ENCODE measurements at regions not wholly inside any gene's neighbourhood (a gene's known extent, or its start where the extent isn't known, plus 50 kb on each side); places are given as distances from the start of the nearest gene placed in this dataset.
"Not testable (repeated sequence)": the region's sequence is repeated elsewhere in the genome, so short reads cannot be mapped to it uniquely, and the experiment has no call there.

- Histone ChIP-seq H2BK15ac (ENCODE audit: low read depth, low read length) (no peak overlapping the region), H3K4me1 (ENCODE audit: control insufficient read depth, insufficient read depth, low read length) (no peaks in the 10 kb centered on the region), H2AK5ac (ENCODE audit: low read depth, low read length) (no peak overlapping the region), H3K27me3 (ENCODE audit: control insufficient read depth, insufficient read depth, low read length) (no peaks in the 10 kb centered on the region), H4K91ac (ENCODE audit: insufficient read depth, low read depth, low read length) (no peak overlapping the region), H3K9ac (ENCODE audit: low read depth, low read length) (no peak overlapping the region), H3K9me3 (ENCODE audit: control insufficient read depth, insufficient read depth, low read length) (peaks cover 2% of the 10 kb centered on the region), H4K5ac (ENCODE audit: low read depth, low read length) (no peak overlapping the region), H3K79me1 (ENCODE audit: low read depth in 1 of 2, low read length in 2 of 2) (no peaks in the 10 kb centered on the region), H2AK9ac (replicated peaks; ENCODE audit: low read depth, low read length, poor library complexity) (no peak overlapping the region), H3K14ac (replicated peaks; ENCODE audit: low read depth, low read length) (no peak overlapping the region), H3K56ac (ENCODE audit: extremely low read depth, insufficient read depth, low read length) (no peak overlapping the region), H4K20me1 (ENCODE audit: insufficient read depth, low read length) (no peaks in the 10 kb centered on the region), H3K36me3 (ENCODE audit: control insufficient read depth, insufficient read depth, low read length) (no peaks in the 10 kb centered on the region), H4K8ac (ENCODE audit: low read depth in 2 of 2, low read length in 2 of 2) (no peak overlapping the region), H2BK120ac (ENCODE audit: low read depth, low read length) (no peak overlapping the region), H3K4ac (ENCODE audit: low read depth, low read length) (no peak overlapping the region), H3K9me1 (ENCODE audit: insufficient read depth, low read length) (no peaks in the 10 kb centered on the region), H3K23ac (ENCODE audit: low read depth, low read length) (no peak overlapping the region), H3K4me2 (ENCODE audit: low read depth, low read length) (no peak overlapping the region), H3K27ac (ENCODE audit: insufficient read depth, low read length) (no peak overlapping the region), H2BK5ac (ENCODE audit: low read depth, low read length, poor library complexity, severe bottlenecking) (no peak overlapping the region), H3K4me3 (ENCODE audit: insufficient read depth, low read depth, low read length) (no peak overlapping the region), H2AFZ (replicated peaks; ENCODE audit: low read length, poor library complexity) (no peak overlapping the region), H2BK20ac (ENCODE audit: low read depth, low read length) (no peak overlapping the region), H3K18ac (ENCODE audit: low read depth, low read length) (no peak overlapping the region)
- WGBS, 2 experiments (ENCODE audit: extremely low coverage in 2 of 2, insufficient read length in 1 of 2), result no CpG with 5 or more reads among the region's 3 CpGs
- intact Hi-C loops (cut with micrococcal nuclease), result no loop called here
- in situ Hi-C loops (cut with MboI; ENCODE audit: low sequenced_read_pairs), result no loop called here
- ATAC-seq (ENCODE audit: low read depth) (no peak), DNase-seq (no peak)
- ChIA-PET CTCF (no interaction called here), POLR2A (ENCODE audit: unreplicated experiment) (no interaction called here)
- dilution Hi-C loops (cut with HindIII; ENCODE audit: low sequenced_read_pairs, unreplicated experiment), result no loop called here
- BruUV-seq (replicated peaks), result no TSS peak
- no peak for TF ChIP-seq FOS (IDR thresholded peaks at IDR 0.05; ENCODE audit: low read depth, low read length)
- no peak for TF ChIP-seq MXI1 (IDR thresholded peaks at IDR 0.05; ENCODE audit: borderline replicate concordance, low read depth, low read length)
- no peak for TF ChIP-seq SMC3 (IDR thresholded peaks at IDR 0.05; ENCODE audit: low read depth, low read length)
- TF ChIP-seq RCOR1 (IDR thresholded peaks at IDR 0.05; ENCODE audit: insufficient replicate concordance, low read length), result no peak
Measured at GRCh38 chr10:37053476-37053875, 71.9 kb upstream of the ANKRD30A start.

DNA sequence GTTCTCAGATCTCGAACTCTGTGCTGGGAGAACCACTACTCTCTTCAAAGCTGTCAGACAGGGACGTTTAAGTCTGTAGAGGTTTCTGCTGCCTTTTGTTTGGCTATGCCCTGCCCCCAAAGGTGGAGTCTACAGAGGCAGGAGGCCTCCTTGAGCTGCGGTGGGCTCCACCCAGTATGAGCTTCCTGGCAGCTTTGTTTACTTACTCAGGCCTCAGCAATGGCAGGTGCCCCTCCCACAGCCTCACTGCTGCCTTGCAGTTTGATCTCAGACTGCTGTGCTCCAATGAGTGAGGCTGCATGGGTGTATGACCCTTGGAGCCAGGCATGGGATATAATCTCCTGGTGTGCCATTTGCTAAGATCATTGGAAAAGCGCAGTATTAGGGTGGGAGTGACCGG, 75.4 kb upstream of the ANKRD30A start:
- H4K8ac ChIP-seq (ENCODE audit: low read depth in 2 of 2, low read length in 2 of 2); H3K27ac ChIP-seq (ENCODE audit: insufficient read depth, low read length); H3K36me3 ChIP-seq (ENCODE audit: control insufficient read depth, insufficient read depth, low read length); H3K79me1 ChIP-seq (ENCODE audit: low read depth in 1 of 2, low read length in 2 of 2); H3K14ac ChIP-seq (replicated peaks; ENCODE audit: low read depth, low read length); intact Hi-C loops (cut with micrococcal nuclease); H2BK120ac ChIP-seq (ENCODE audit: low read depth, low read length); H3K4me3 ChIP-seq (ENCODE audit: insufficient read depth, low read depth, low read length); dilution Hi-C loops (cut with HindIII; ENCODE audit: low sequenced_read_pairs, unreplicated experiment); H2AK9ac ChIP-seq (replicated peaks; ENCODE audit: low read depth, low read length, poor library complexity); H4K5ac ChIP-seq (ENCODE audit: low read depth, low read length); H3K4ac ChIP-seq (ENCODE audit: low read depth, low read length); H2AFZ ChIP-seq (replicated peaks; ENCODE audit: low read length, poor library complexity); H3K4me2 ChIP-seq (ENCODE audit: low read depth, low read length); H4K91ac ChIP-seq (ENCODE audit: insufficient read depth, low read depth, low read length); BruUV-seq (replicated peaks); POLR2A ChIA-PET (ENCODE audit: unreplicated experiment); H4K20me1 ChIP-seq (ENCODE audit: insufficient read depth, low read length); DNase-seq; H2BK15ac ChIP-seq (ENCODE audit: low read depth, low read length); ATAC-seq (ENCODE audit: low read depth); H3K4me1 ChIP-seq (ENCODE audit: control insufficient read depth, insufficient read depth, low read length); H2BK20ac ChIP-seq (ENCODE audit: low read depth, low read length); H3K9me1 ChIP-seq (ENCODE audit: insufficient read depth, low read length); H3K56ac ChIP-seq (ENCODE audit: extremely low read depth, insufficient read depth, low read length); H3K18ac ChIP-seq (ENCODE audit: low read depth, low read length); H3K9ac ChIP-seq (ENCODE audit: low read depth, low read length); CTCF ChIA-PET; in situ Hi-C loops (cut with MboI; ENCODE audit: low sequenced_read_pairs); H3K23ac ChIP-seq (ENCODE audit: low read depth, low read length); H3K27me3 ChIP-seq (ENCODE audit: control insufficient read depth, insufficient read depth, low read length); H2BK5ac ChIP-seq (ENCODE audit: low read depth, low read length, poor library complexity, severe bottlenecking); H2AK5ac ChIP-seq (ENCODE audit: low read depth, low read length); H3K9me3 ChIP-seq (ENCODE audit: control insufficient read depth, insufficient read depth, low read length): not testable (repeated sequence)
- no CpG with 5 or more reads among the region's 5 CpGs for WGBS, 2 experiments (ENCODE audit: extremely low coverage in 2 of 2, insufficient read length in 1 of 2)

All from IMR-90 (cell line).